ENCODE measurements at regions not wholly inside any gene's neighbourhood (a gene's known extent, or its start where the extent isn't known, plus 50 kb on each side); places are given as distances from the start of the nearest gene placed in this dataset.

GRCh38 chrX:39555431-39555830 lies 542.3 kb downstream of the BCOR start:
- H3K4me1 Mint-ChIP-seq (ENCODE audit: low read depth) = peaks cover 14% of the 10 kb centered on the region
- H3K4me3 Mint-ChIP-seq = no peak overlapping the region
- ChIA-PET CTCF (no interaction called here), POLR2A (no interaction called here)
- H3K36me3 Mint-ChIP-seq (ENCODE audit: low read depth) = no peaks in the 10 kb centered on the region
- intact Hi-C loops (cut with micrococcal nuclease) = no loop called here
- H3K9me3 Mint-ChIP-seq = peaks cover 3% of the 10 kb centered on the region
- no peak overlapping the region for H3K27ac Mint-ChIP-seq
- ATAC-seq (no peak), DNase-seq (no peak)
- no peak for TF ChIP-seq CTCF (IDR thresholded peaks at IDR 0.05)
- H3K27me3 Mint-ChIP-seq = no peaks in the 10 kb centered on the region

GRCh38 chrX:39556056-39556455 lies 541.7 kb downstream of the BCOR start:
- Mint-ChIP-seq H3K9me3 (peaks cover 3% of the 10 kb centered on the region), H3K36me3 (ENCODE audit: low read depth) (no peaks in the 10 kb centered on the region), H3K4me3 (no peak overlapping the region), H3K4me1 (ENCODE audit: low read depth) (peaks cover 11% of the 10 kb centered on the region), H3K27ac (no peak overlapping the region), H3K27me3 (no peaks in the 10 kb centered on the region)
- ATAC-seq (no peak), DNase-seq (no peak)
- CTCF ChIA-PET = no interaction called here
- POLR2A ChIA-PET = no interaction called here
- intact Hi-C loops (cut with micrococcal nuclease) = no loop called here
- TF ChIP-seq CTCF (IDR thresholded peaks at IDR 0.05) = no peak

GRCh38 chrX:39559229-39559628 lies 538.5 kb downstream of the BCOR start:
- no peak for ATAC-seq
- Mint-ChIP-seq H3K27ac (no peak overlapping the region), H3K4me1 (ENCODE audit: low read depth) (no peaks in the 10 kb centered on the region), H3K4me3 (no peak overlapping the region), H3K9me3 (no peaks in the 10 kb centered on the region), H3K36me3 (ENCODE audit: low read depth) (no peaks in the 10 kb centered on the region), H3K27me3 (no peaks in the 10 kb centered on the region)
- CTCF ChIA-PET = no interaction called here
- POLR2A ChIA-PET = no interaction called here
- DNase-seq = no peak
- no peak for TF ChIP-seq CTCF (IDR thresholded peaks at IDR 0.05)
- intact Hi-C loops (cut with micrococcal nuclease) = no loop called here

- no peak for TF ChIP-seq CTCF (IDR thresholded peaks at IDR 0.05)
- DNase-seq = no peak
- Mint-ChIP-seq H3K27ac (no peak overlapping the region), H3K9me3 (no peaks in the 10 kb centered on the region), H3K4me3 (no peak overlapping the region), H3K27me3 (no peaks in the 10 kb centered on the region), H3K4me1 (ENCODE audit: low read depth) (no peaks in the 10 kb centered on the region), H3K36me3 (ENCODE audit: low read depth) (no peaks in the 10 kb centered on the region)
- ATAC-seq = no peak
- CTCF ChIA-PET = no interaction called here
- intact Hi-C loops (cut with micrococcal nuclease) = no loop called here
- POLR2A ChIA-PET = no interaction called here
These were observed 537.5 kb downstream of the BCOR start for GRCh38 chrX:39560271-39560670.

GRCh38 chrX:39563178-39563577 lies 534.6 kb downstream of the BCOR start:
- Mint-ChIP-seq H3K4me1 (ENCODE audit: low read depth) (no peaks in the 10 kb centered on the region), H3K27ac (no peak overlapping the region), H3K9me3 (no peaks in the 10 kb centered on the region), H3K27me3 (no peaks in the 10 kb centered on the region), H3K4me3 (no peak overlapping the region), H3K36me3 (ENCODE audit: low read depth) (no peaks in the 10 kb centered on the region)
- DNase-seq (no peak), ATAC-seq (no peak)
- POLR2A ChIA-PET = no interaction called here
- TF ChIP-seq CTCF (IDR thresholded peaks at IDR 0.05) = no peak
- CTCF ChIA-PET = no interaction called here
- intact Hi-C loops (cut with micrococcal nuclease) = no loop called here
